CD14-positive monocyte (primary cell): ENCODE measurements at regions not wholly inside any gene's neighbourhood (a gene's known extent, or its start where the extent isn't known, plus 50 kb on each side); places are given as distances from the start of the nearest gene placed in this dataset.

ENCODE experiments used
- DNase-seq, 3 donors: peaks; one replicate each; pipeline ENCODE4 v3.0.0-alpha.2; 2011 to 2022
- H2AFZ ChIP-seq: 2 replicates; pipeline ENCODE4 v1.6.0; 2012; ENCODE audit warnings: mild to moderate bottlenecking, low read depth, low read length, inconsistent platforms; ENCODE audit not compliant: insufficient read depth, poor library complexity, severe bottlenecking
- H3K27ac ChIP-seq, 2 donors: 1 replicate in 1 of 2; 2 replicates in 1 of 2; pipeline ENCODE4 v1.5.1; 2012 to 2013; ENCODE audit warnings: low read length in 2 of 2, control low read depth in 1 of 2, inconsistent platforms in 1 of 2, low read depth in 1 of 2, mild to moderate bottlenecking in 1 of 2
- H3K27me3 ChIP-seq, 2 donors: one replicate each; pipeline versions ENCODE4 v1.6.0 to v1.6.1; 2011 to 2013; ENCODE audit warnings: low read length in 2 of 2; ENCODE audit not compliant: control insufficient read depth in 2 of 2, insufficient read depth in 2 of 2
- H3K36me3 ChIP-seq, 2 donors: replicated peaks in 1 of 2; 1 replicate in 1 of 2; 2 replicates in 1 of 2; pipeline versions ENCODE4 v1.5.1 to v1.6.1; 2012 to 2013; ENCODE audit warnings: low read length in 2 of 2, control low read depth in 1 of 2, inconsistent platforms in 1 of 2, mild to moderate bottlenecking in 1 of 2; ENCODE audit not compliant: insufficient read depth in 2 of 2, control insufficient read depth in 1 of 2
- H3K4me1 ChIP-seq, 2 donors: 1 replicate in 1 of 2; 2 replicates in 1 of 2; pipeline versions ENCODE4 v1.5.1 to v1.6.1; 2012 to 2013; ENCODE audit warnings: low read length in 2 of 2, control low read depth in 1 of 2, inconsistent platforms in 1 of 2, mild to moderate bottlenecking in 1 of 2, moderate library complexity in 1 of 2; ENCODE audit not compliant: insufficient read depth in 2 of 2, control insufficient read depth in 1 of 2
- H3K4me2 ChIP-seq: replicated peaks from 2 replicates; pipeline ENCODE3; 2012; ENCODE audit warnings: low read length, moderate library complexity, mild to moderate bottlenecking; ENCODE audit not compliant: poor library complexity, severe bottlenecking; ENCODE audit errors: extremely low read depth
- H3K4me3 ChIP-seq, 3 experiments: fragments of 200-600 bp in 1 of 3; sonication (generic) in 1 of 3; replicated peaks in 1 of 3; 1 replicate in 2 of 3; 2 replicates in 1 of 3; pipeline ENCODE4 v1.5.1; 2011 to 2013; ENCODE audit warnings: low read length in 3 of 3, mild to moderate bottlenecking in 3 of 3, control low read depth in 2 of 3, low read depth in 2 of 3, inconsistent platforms in 1 of 3, moderate library complexity in 1 of 3
- H3K79me2 ChIP-seq: 2 replicates; pipeline ENCODE4 v1.6.0; 2012; ENCODE audit warnings: mild to moderate bottlenecking, control low read depth, inconsistent platforms, low read length, moderate library complexity; ENCODE audit not compliant: insufficient read depth
- H3K9ac ChIP-seq: 2 replicates; pipeline ENCODE4 v1.6.0; 2017; ENCODE audit warnings: low read length, mild to moderate bottlenecking; ENCODE audit not compliant: insufficient read depth, poor library complexity, severe bottlenecking
- H3K9me3 ChIP-seq, 2 donors: replicated peaks in 1 of 2; 1 replicate in 1 of 2; 2 replicates in 1 of 2; pipeline versions ENCODE4 v1.5.1 to v1.6.1; 2012 to 2013; ENCODE audit warnings: low read length in 2 of 2, control low read depth in 1 of 2; ENCODE audit not compliant: control insufficient read depth in 1 of 2, insufficient read depth in 1 of 2
- H4K20me1 ChIP-seq: 2 replicates; pipeline ENCODE4 v1.6.0; 2012; ENCODE audit warnings: mild to moderate bottlenecking, low read length, control low read depth, moderate library complexity; ENCODE audit not compliant: insufficient read depth
- H3K27ac Mint-ChIP-seq, 7 donors: one replicate each; pipeline ENCODE4 v1.8.0; 2020; ENCODE audit warnings: mild to moderate bottlenecking in 7 of 7, mixed read lengths in 7 of 7, moderate library complexity in 6 of 7, inconsistent platforms in 2 of 7
- H3K27me3 Mint-ChIP-seq, 3 donors: one replicate each; pipeline ENCODE4 v1.8.0; 2021 to 2022; ENCODE audit warnings: low read depth in 3 of 3, mild to moderate bottlenecking in 3 of 3, mixed read lengths in 3 of 3, moderate library complexity in 3 of 3, inconsistent platforms in 1 of 3
- H3K36me3 Mint-ChIP-seq, 2 donors: one replicate each; pipeline ENCODE4 v1.8.0; 2020; ENCODE audit warnings: mixed read lengths in 2 of 2, inconsistent platforms in 1 of 2, mild to moderate bottlenecking in 1 of 2
- H3K4me1 Mint-ChIP-seq: one replicate; pipeline ENCODE4 v1.8.0; 2020; ENCODE audit warnings: mild to moderate bottlenecking, mixed read lengths
- H3K4me3 Mint-ChIP-seq, 2 donors: one replicate each; pipeline ENCODE4 v1.8.0; 2020; ENCODE audit warnings: mild to moderate bottlenecking in 2 of 2, mixed read lengths in 2 of 2, moderate library complexity in 1 of 2
- H3K9me3 Mint-ChIP-seq, 7 donors: one replicate each; pipeline ENCODE4 v1.8.0; 2020 to 2022; ENCODE audit warnings: mixed read lengths in 7 of 7, mild to moderate bottlenecking in 6 of 7, moderate library complexity in 6 of 7, inconsistent platforms in 2 of 7
- CTCF ChIP-seq: fragments of 200-600 bp; IDR thresholded peaks from one replicate; pipeline ENCODE4 v1.8.0; 2022; ENCODE audit warnings: antibody characterized with exemption, mild to moderate bottlenecking
- WGBS: methylation state at CpG from one replicate; pipeline ENCODE4 v1.1.5; 2013; ENCODE audit warnings: missing lambda C conversion rate; ENCODE audit not compliant: insufficient coverage; 5-methylcytosine and 5-hydroxymethylcytosine counted together
- intact Hi-C, 2 donors: fragments of 100-400 bp; cut with micrococcal nuclease; formaldehyde crosslinking; loops; one replicate each; pipeline versions ENCODE4 v1.15.0 to v1.15.1; 2023

- H3K9me3 Mint-ChIP-seq, result peaks cover 0 to 2% (median 0%) of the 10 kb centered on the region in 7 donors
- TF ChIP-seq CTCF, result no peak
- Histone ChIP-seq H3K9me3 (no peaks in the 10 kb centered on the region), H3K4me3 (no peak overlapping the region), H4K20me1 (no peaks in the 10 kb centered on the region), H3K27ac (no peak overlapping the region), H3K4me2 (no peak overlapping the region), H3K4me1 (peaks cover 10% of the 10 kb centered on the region in 2 donors), H3K9ac (no peak overlapping the region), H2AFZ (peak overlapping the region; percentile 21), H3K79me2 (no peaks in the 10 kb centered on the region), H3K36me3 (no peaks in the 10 kb centered on the region), H3K27me3 (no peaks in the 10 kb centered on the region)
- peaks cover 8% of the 10 kb centered on the region for H3K4me1 Mint-ChIP-seq
- no peak overlapping the region for H3K27ac Mint-ChIP-seq
- DNase-seq, result no peak
- no CpG with 5 or more reads among the region's 4 CpGs for WGBS
- H3K27me3 Mint-ChIP-seq, result peaks cover 0 to 1% (median 0%) of the 10 kb centered on the region in 3 donors
- intact Hi-C loops, result no loop called here
- H3K36me3 Mint-ChIP-seq, result no peaks in the 10 kb centered on the region
- H3K4me3 Mint-ChIP-seq, result no peak overlapping the region
Measured at GRCh38 chr5:42878550-42878949, 66.9 kb upstream of the SELENOP start.

- H3K9me3 ChIP-seq, result no peaks in the 10 kb centered on the region
- H3K4me3 ChIP-seq, result no peak overlapping the region
- no peak for TF ChIP-seq CTCF
- H3K9me3 Mint-ChIP-seq, result peaks cover 0 to 2% (median 0%) of the 10 kb centered on the region in 7 donors
- intact Hi-C loops, result no loop called here
- H3K36me3 ChIP-seq, result no peaks in the 10 kb centered on the region
- H3K27me3 Mint-ChIP-seq, result peaks cover 0 to 1% (median 0%) of the 10 kb centered on the region in 3 donors
- no peaks in the 10 kb centered on the region for H3K79me2 ChIP-seq
- peaks cover 8% of the 10 kb centered on the region for H3K4me1 Mint-ChIP-seq
- H3K27ac Mint-ChIP-seq, result peak overlapping the region in 1 of 7 donors; percentile 61
- H2AFZ ChIP-seq, result peak overlapping the region; percentile 21
- H4K20me1 ChIP-seq, result no peaks in the 10 kb centered on the region
- H3K4me1 ChIP-seq, result peaks cover 10% of the 10 kb centered on the region in 2 donors
- H3K9ac ChIP-seq, result no peak overlapping the region
- no peaks in the 10 kb centered on the region for H3K27me3 ChIP-seq
- no peak overlapping the region for H3K4me2 ChIP-seq
- H3K27ac ChIP-seq, result no peak overlapping the region
- H3K4me3 Mint-ChIP-seq, result no peak overlapping the region
- H3K36me3 Mint-ChIP-seq, result no peaks in the 10 kb centered on the region
- DNase-seq, result no peak
Measured at GRCh38 chr5:42878041-42878440, 66.3 kb upstream of the SELENOP start.
